Endothelial cell of umbilical vein (primary cell): ENCODE measurements at regions not wholly inside any gene's neighbourhood (a gene's known extent, or its start where the extent isn't known, plus 50 kb on each side); places are given as distances from the start of the nearest gene placed in this dataset.

Source experiments
- BruUV-seq: library from RNA; stranded (reverse); fragments of 400-500 nt; replicated peaks from 2 replicates; lab custom pipeline; 2021; lab: Mats Ljungman, UMichigan
- CTCF ChIA-PET: fragments of 300-600, 350-600 bp; sonication (Branson Sonifier 250); formaldehyde crosslinking; loops from one replicate; lab custom pipeline; 2021; ENCODE audit warnings: antibody characterized with exemption, inconsistent platforms; lab: Charles Lee
- POLR2A ChIA-PET: fragments of 300-600, 350-600 bp; sonication (Branson Sonifier 250); formaldehyde crosslinking; loops from one replicate; lab custom pipeline; 2021; ENCODE audit warnings: antibody characterized with exemption, inconsistent platforms; lab: Charles Lee
- DNase-seq: peaks from one replicate; pipeline ENCODE4 v3.0.0-alpha.2; 2011; ENCODE audit warnings: low read depth, low spot score
- FAIRE-seq: peaks from 2 replicates; lab custom pipeline; 2011; peaks lifted over from hg19 to GRCh38; lab: Jason Lieb, UNC
- H2AFZ ChIP-seq: 2 replicates; pipeline ENCODE4 v1.6.0; 2012; ENCODE audit warnings: low read depth, low read length, control low read depth, inconsistent platforms
- H3K27ac ChIP-seq: 2 replicates; pipeline ENCODE4 v1.5.1; 2011; ENCODE audit warnings: low read depth, mild to moderate bottlenecking, control low read depth, low read length, moderate library complexity; ENCODE audit not compliant: insufficient read depth
- H3K27me3 ChIP-seq, 2 experiments: 2 replicates each; pipeline versions ENCODE4 v1.6.0 to v1.6.1; 2011; ENCODE audit warnings: low read length in 2 of 2, mixed read lengths in 1 of 2; ENCODE audit not compliant: control insufficient read depth in 2 of 2, insufficient read depth in 2 of 2
- H3K36me3 ChIP-seq, 2 experiments: 2 replicates in 1 of 2; 3 replicates in 1 of 2; pipeline ENCODE4 v1.5.1; 2011; ENCODE audit warnings: low read length in 2 of 2, mild to moderate bottlenecking in 1 of 2, moderate library complexity in 1 of 2; ENCODE audit not compliant: control insufficient read depth in 2 of 2, insufficient read depth in 2 of 2; ENCODE audit errors: extremely low read depth in 1 of 2
- H3K4me1 ChIP-seq: 3 replicates; pipeline ENCODE4 v1.5.1; 2011; ENCODE audit warnings: mild to moderate bottlenecking, low read length; ENCODE audit not compliant: control insufficient read depth, insufficient read depth; ENCODE audit errors: extremely low read depth
- H3K4me2 ChIP-seq: 2 replicates; pipeline ENCODE4 v1.6.1; 2011; ENCODE audit warnings: low read length, control low read depth, mixed read lengths; ENCODE audit not compliant: insufficient read depth
- H3K4me3 ChIP-seq, 3 experiments: fragments of 200-600 bp in 1 of 3; sonication (generic), shearing (Covaris generic) in 1 of 3; replicated peaks in 1 of 3; 2 replicates each; pipeline ENCODE4 v1.5.1; 2011 to 2016; ENCODE audit warnings: control low read depth in 3 of 3, low read length in 3 of 3, mild to moderate bottlenecking in 2 of 3, inconsistent platforms in 1 of 3, low read depth in 1 of 3, moderate library complexity in 1 of 3; ENCODE audit not compliant: insufficient read depth in 1 of 3
- H3K79me2 ChIP-seq: 2 replicates; pipeline ENCODE4 v1.6.0; 2012; ENCODE audit warnings: low read length, inconsistent platforms; ENCODE audit not compliant: control insufficient read depth, insufficient read depth
- H3K9ac ChIP-seq: replicated peaks from 2 replicates; pipeline ENCODE3; 2011; ENCODE audit warnings: low read length, control low read depth; ENCODE audit not compliant: insufficient read depth; ENCODE audit errors: extremely low read depth
- H3K9me1 ChIP-seq: replicated peaks from 3 replicates; pipeline ENCODE4 v1.6.0; 2011; ENCODE audit warnings: mild to moderate bottlenecking, low read length; ENCODE audit not compliant: control insufficient read depth, insufficient read depth; ENCODE audit errors: extremely low read depth
- H3K9me3 ChIP-seq: replicated peaks from 2 replicates; pipeline ENCODE4 v1.5.1; 2012; ENCODE audit warnings: low read length, inconsistent platforms; ENCODE audit not compliant: control insufficient read depth, insufficient read depth
- H4K20me1 ChIP-seq: replicated peaks from 2 replicates; pipeline ENCODE3; 2011; ENCODE audit warnings: mild to moderate bottlenecking, low read length; ENCODE audit not compliant: control insufficient read depth, insufficient read depth; ENCODE audit errors: extremely low read depth
- CTCF ChIP-seq, 2 donors: IDR thresholded peaks; 1 replicate in 1 of 2; 2 replicates in 1 of 2; pipeline ENCODE4 v1.5.1; 2011; ENCODE audit warnings: low read length in 2 of 2, mild to moderate bottlenecking in 2 of 2, moderate library complexity in 2 of 2, control low read depth in 1 of 2, inconsistent platforms in 1 of 2, low read depth in 1 of 2; ENCODE audit not compliant: insufficient read depth in 1 of 2; ENCODE audit errors: extremely low read depth in 1 of 2
- EZH2 ChIP-seq: IDR thresholded peaks from 2 replicates; pipeline ENCODE4 v1.6.1; 2012; ENCODE audit warnings: borderline replicate concordance, low read depth, mild to moderate bottlenecking, moderate library complexity, low read length, inconsistent platforms; ENCODE audit not compliant: severe bottlenecking
- FOS ChIP-seq: IDR thresholded peaks from 2 replicates; pipeline ENCODE4 v1.6.1; 2011; ENCODE audit warnings: mild to moderate bottlenecking, low read length, moderate library complexity, borderline replicate concordance; ENCODE audit not compliant: insufficient read depth
- GATA2 ChIP-seq: IDR thresholded peaks from 2 replicates; pipeline ENCODE4 v1.7.0; 2011; ENCODE audit warnings: low read depth, mild to moderate bottlenecking, moderate library complexity, mixed read lengths, low read length; ENCODE audit not compliant: insufficient read length, insufficient read depth
- MYC ChIP-seq: IDR thresholded peaks from one replicate; pipeline ENCODE4 v1.6.1; 2011; ENCODE audit warnings: mild to moderate bottlenecking, low read depth, low read length
- POLR2A ChIP-seq: IDR thresholded peaks from 2 replicates; pipeline ENCODE4 v1.6.1; 2012; ENCODE audit warnings: low read depth, mild to moderate bottlenecking, control low read depth, low read length
- POLR2AphosphoS5 ChIP-seq: IDR thresholded peaks from 2 replicates; pipeline ENCODE4 v1.6.1; 2012; ENCODE audit warnings: low read depth, mild to moderate bottlenecking, control low read depth, low read length, moderate library complexity; ENCODE audit not compliant: insufficient read depth
- dilution Hi-C: fragments of 300-500 bp; cut with MboI; formaldehyde crosslinking; loops from one replicate; pipeline ENCODE4 v1.15.0; 2019; ENCODE audit warnings: low sequenced_read_pairs; ENCODE audit not compliant: extremely low pct_ligation_motif_present
- intact Hi-C: fragments of 100-400 bp; cut with micrococcal nuclease; formaldehyde crosslinking; loops from one replicate; pipeline ENCODE4 v1.10.0; 2022

- Histone ChIP-seq H3K9ac (no peak overlapping the region), H3K4me2 (no peak overlapping the region), H3K4me1 (no peaks in the 10 kb centered on the region), H3K9me1 (no peaks in the 10 kb centered on the region), H3K79me2 (no peaks in the 10 kb centered on the region), H3K27me3 (no peaks in the 10 kb centered on the region), H2AFZ (no peak overlapping the region), H3K36me3 (no peaks in the 10 kb centered on the region), H4K20me1 (no peaks in the 10 kb centered on the region), H3K4me3 (no peak overlapping the region), H3K27ac (no peak overlapping the region), H3K9me3 (peaks cover 4% of the 10 kb centered on the region)
- ChIA-PET CTCF (no interaction called here), POLR2A (no interaction called here)
- no TSS peak for BruUV-seq
- intact Hi-C loops: no loop called here
- TF ChIP-seq POLR2AphosphoS5: no peak
- TF ChIP-seq POLR2A: no peak
- TF ChIP-seq CTCF (IDR thresholded peaks at IDR 0.05; ENCODE audit: extremely low read depth in 1 of 2, insufficient read depth in 1 of 2, low read depth in 1 of 2, low read length in 2 of 2): no peak
- dilution Hi-C loops: no loop called here
- FAIRE-seq: no peak
- no peak for DNase-seq
Observed at GRCh38 chr16:52855463-52855862, 197.2 kb downstream of the CHD9NB start.

- Histone ChIP-seq H3K4me3 (no peak overlapping the region), H3K9me3 (peaks cover 2% of the 10 kb centered on the region), H3K27me3 (no peaks in the 10 kb centered on the region), H3K9me1 (no peaks in the 10 kb centered on the region), H3K79me2 (no peaks in the 10 kb centered on the region), H4K20me1 (no peaks in the 10 kb centered on the region), H3K9ac (no peak overlapping the region), H3K27ac (no peak overlapping the region), H3K4me2 (no peak overlapping the region), H2AFZ (no peak overlapping the region), H3K36me3 (no peaks in the 10 kb centered on the region), H3K4me1 (no peaks in the 10 kb centered on the region)
- no peak for TF ChIP-seq GATA2
- no peak for TF ChIP-seq EZH2
- TF ChIP-seq CTCF (IDR thresholded peaks at IDR 0.05; ENCODE audit: extremely low read depth in 1 of 2, insufficient read depth in 1 of 2, low read depth in 1 of 2, low read length in 2 of 2): no peak
- no peak for TF ChIP-seq FOS
- TF ChIP-seq POLR2AphosphoS5: no peak
- TF ChIP-seq MYC: no peak
- no peak for TF ChIP-seq POLR2A
- intact Hi-C loops: no loop called here
- no peak for DNase-seq
- BruUV-seq: no TSS peak
- POLR2A ChIA-PET: no interaction called here
- CTCF ChIA-PET: no interaction called here
- no peak for FAIRE-seq
- dilution Hi-C loops: no loop called here
Observed at GRCh38 chr16:52852978-52853377, 199.7 kb downstream of the CHD9NB start.
